ENCODE measurements at regions not wholly inside any gene's neighbourhood (a gene's known extent, or its start where the extent isn't known, plus 50 kb on each side); places are given as distances from the start of the nearest gene placed in this dataset.

- Histone ChIP-seq H3K27ac (no peak overlapping the region), H3K27me3 (replicated peaks) (no peaks in the 10 kb centered on the region), H3K4me3 (ENCODE audit: low read depth, low read length) (no peak overlapping the region), H3K36me3 (replicated peaks) (no peaks in the 10 kb centered on the region)
- in situ Hi-C loops (cut with HindIII; ENCODE audit: low pct_ligation_motif_present, low sequenced_read_pairs): no loop called here
- DNase-seq: no peak
- no peak for TF ChIP-seq CTCF (IDR thresholded peaks at IDR 0.05; ENCODE audit: low read depth, low read length, missing control alignments)
Observed at GRCh38 chr6:14582749-14583148, 465.2 kb downstream of the CD83 start.

GRCh38 chr6:14583826-14584225 is 466.3 kb downstream of the CD83 start:
- Histone ChIP-seq H3K36me3 (replicated peaks) (no peaks in the 10 kb centered on the region), H3K4me3 (ENCODE audit: low read depth, low read length) (no peak overlapping the region), H3K27me3 (replicated peaks) (no peaks in the 10 kb centered on the region), H3K27ac (no peak overlapping the region)
- no peak for TF ChIP-seq CTCF (IDR thresholded peaks at IDR 0.05; ENCODE audit: low read depth, low read length, missing control alignments)
- in situ Hi-C loops (cut with HindIII; ENCODE audit: low pct_ligation_motif_present, low sequenced_read_pairs): no loop called here
- no peak for DNase-seq

GRCh38 chr6:14584450-14584849 is 466.9 kb downstream of the CD83 start:
- H3K36me3 ChIP-seq (replicated peaks): no peaks in the 10 kb centered on the region
- no peak for DNase-seq
- in situ Hi-C loops (cut with HindIII; ENCODE audit: low pct_ligation_motif_present, low sequenced_read_pairs): no loop called here
- H3K27ac ChIP-seq: no peak overlapping the region
- no peaks in the 10 kb centered on the region for H3K27me3 ChIP-seq (replicated peaks)
- TF ChIP-seq CTCF (IDR thresholded peaks at IDR 0.05; ENCODE audit: low read depth, low read length, missing control alignments): peak; percentile 33
- no peak overlapping the region for H3K4me3 ChIP-seq (ENCODE audit: low read depth, low read length)

- no peaks in the 10 kb centered on the region for H3K36me3 ChIP-seq (replicated peaks)
- no peak for DNase-seq
- in situ Hi-C loops (cut with HindIII; ENCODE audit: low pct_ligation_motif_present, low sequenced_read_pairs): no loop called here
- no peak overlapping the region for H3K27ac ChIP-seq
- no peak overlapping the region for H3K4me3 ChIP-seq (ENCODE audit: low read depth, low read length)
- peaks cover 2% of the 10 kb centered on the region for H3K27me3 ChIP-seq (replicated peaks)
- no peak for TF ChIP-seq CTCF (IDR thresholded peaks at IDR 0.05; ENCODE audit: low read depth, low read length, missing control alignments)
Observed at GRCh38 chr6:14585689-14586088, 468.1 kb downstream of the CD83 start.

- no peak for DNase-seq
- no peak for TF ChIP-seq CTCF (IDR thresholded peaks at IDR 0.05; ENCODE audit: low read depth, low read length, missing control alignments)
- peaks cover 2% of the 10 kb centered on the region for H3K27me3 ChIP-seq (replicated peaks)
- in situ Hi-C loops (cut with HindIII; ENCODE audit: low pct_ligation_motif_present, low sequenced_read_pairs): no loop called here
- no peak overlapping the region for H3K27ac ChIP-seq
- no peaks in the 10 kb centered on the region for H3K36me3 ChIP-seq (replicated peaks)
- H3K4me3 ChIP-seq (ENCODE audit: low read depth, low read length): no peak overlapping the region
Observed at GRCh38 chr6:14589175-14589574, 471.6 kb downstream of the CD83 start.

GRCh38 chr6:14590586-14590985 is 473.0 kb downstream of the CD83 start:
- Histone ChIP-seq H3K27ac (no peak overlapping the region), H3K36me3 (replicated peaks) (no peaks in the 10 kb centered on the region), H3K4me3 (ENCODE audit: low read depth, low read length) (no peak overlapping the region), H3K27me3 (replicated peaks) (peaks cover 2% of the 10 kb centered on the region)
- in situ Hi-C loops (cut with HindIII; ENCODE audit: low pct_ligation_motif_present, low sequenced_read_pairs): no loop called here
- no peak for TF ChIP-seq CTCF (IDR thresholded peaks at IDR 0.05; ENCODE audit: low read depth, low read length, missing control alignments)
- no peak for DNase-seq
